ENCODE measurements at regions not wholly inside any gene's neighbourhood (a gene's known extent, or its start where the extent isn't known, plus 50 kb on each side); places are given as distances from the start of the nearest gene placed in this dataset.

DNA sequence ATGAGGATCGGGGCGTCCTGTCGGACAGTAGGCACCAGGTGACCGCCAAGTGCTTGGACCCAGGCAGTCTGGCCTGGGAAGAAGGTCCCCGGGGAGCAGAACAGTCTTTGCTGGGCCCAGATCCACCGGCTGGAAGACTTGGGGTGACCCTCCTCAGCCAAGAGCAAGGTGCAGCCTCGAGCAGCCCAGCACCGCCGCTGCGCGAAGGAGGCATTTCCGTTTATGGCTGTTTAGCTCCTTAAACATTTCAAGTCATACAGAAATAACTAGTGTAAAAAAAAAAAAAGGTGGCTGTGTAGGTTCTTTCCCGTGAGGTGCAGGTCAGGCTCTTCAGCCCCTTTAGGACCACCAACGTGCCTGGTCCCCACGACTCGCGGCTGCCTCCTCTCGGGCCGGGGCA, 370.2 kb downstream of the CMPK2 start:
- ChIA-PET POLR2A (no interaction called here), CTCF (no interaction called here)
- DNase-seq (no peak), ATAC-seq (no peak)
- no peak overlapping the region for H3K4me3 Mint-ChIP-seq
- H3K27ac Mint-ChIP-seq: no peak overlapping the region
- no peaks in the 10 kb centered on the region for H3K27me3 Mint-ChIP-seq (ENCODE audit: low read depth)
- no peaks in the 10 kb centered on the region for H3K9me3 Mint-ChIP-seq (ENCODE audit: insufficient read depth)
- H3K4me1 Mint-ChIP-seq (ENCODE audit: low read depth): no peaks in the 10 kb centered on the region
- no peaks in the 10 kb centered on the region for H3K36me3 Mint-ChIP-seq (ENCODE audit: low read depth)

DNA sequence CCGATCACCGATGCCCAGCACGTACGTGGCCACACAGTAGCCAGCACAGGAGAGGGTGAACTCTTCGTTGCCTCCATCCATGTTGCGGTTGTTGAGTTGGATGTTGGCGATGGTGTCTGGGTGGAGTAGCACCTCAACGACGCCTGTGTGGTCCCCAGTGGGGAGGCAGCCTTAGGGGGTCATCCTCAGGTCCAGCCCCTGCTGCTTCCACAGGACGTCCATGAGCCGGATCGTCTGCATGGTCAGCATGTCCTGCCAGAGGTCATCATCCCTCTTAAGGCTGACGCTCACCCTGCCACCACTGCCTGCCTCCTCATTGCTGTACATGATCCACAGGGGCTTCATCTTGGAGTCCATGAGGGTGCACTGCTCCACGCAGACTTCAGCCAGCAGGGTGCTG, 369.3 kb downstream of the CMPK2 start:
- CTCF ChIA-PET: no interaction called here
- H3K9me3 Mint-ChIP-seq (ENCODE audit: insufficient read depth): no peaks in the 10 kb centered on the region
- H3K4me3 Mint-ChIP-seq: no peak overlapping the region
- no peak overlapping the region for H3K27ac Mint-ChIP-seq
- no peak for ATAC-seq
- H3K27me3 Mint-ChIP-seq (ENCODE audit: low read depth): no peaks in the 10 kb centered on the region
- no peak for DNase-seq
- H3K36me3 Mint-ChIP-seq (ENCODE audit: low read depth): no peaks in the 10 kb centered on the region
- POLR2A ChIA-PET: no interaction called here
- no peaks in the 10 kb centered on the region for H3K4me1 Mint-ChIP-seq (ENCODE audit: low read depth)

DNA sequence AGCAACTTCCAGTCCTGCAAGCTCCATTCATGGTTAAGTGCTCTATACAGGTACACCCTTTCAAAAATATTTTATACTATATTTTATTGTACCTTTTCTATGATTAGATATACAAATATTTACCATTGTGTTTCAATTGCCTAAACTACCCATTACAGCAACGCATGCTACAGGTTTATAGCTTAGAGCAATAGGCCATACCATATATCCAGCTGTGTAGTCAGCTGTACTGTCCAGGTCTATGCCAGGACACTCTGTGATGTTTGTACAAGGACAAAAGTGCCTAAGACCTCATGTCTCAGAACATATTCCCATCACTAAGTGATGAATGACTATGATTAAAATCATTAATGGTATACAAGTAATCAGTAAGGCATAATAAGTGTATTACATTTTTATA, 368.7 kb downstream of the CMPK2 start:
- Mint-ChIP-seq H3K27me3 (ENCODE audit: low read depth) (no peaks in the 10 kb centered on the region), H3K4me1 (ENCODE audit: low read depth) (no peaks in the 10 kb centered on the region), H3K36me3 (ENCODE audit: low read depth) (no peaks in the 10 kb centered on the region), H3K9me3 (ENCODE audit: insufficient read depth) (no peaks in the 10 kb centered on the region), H3K27ac (no peak overlapping the region), H3K4me3 (no peak overlapping the region)
- ATAC-seq: no peak
- no peak for DNase-seq
- ChIA-PET CTCF (no interaction called here), POLR2A (no interaction called here)

DNA sequence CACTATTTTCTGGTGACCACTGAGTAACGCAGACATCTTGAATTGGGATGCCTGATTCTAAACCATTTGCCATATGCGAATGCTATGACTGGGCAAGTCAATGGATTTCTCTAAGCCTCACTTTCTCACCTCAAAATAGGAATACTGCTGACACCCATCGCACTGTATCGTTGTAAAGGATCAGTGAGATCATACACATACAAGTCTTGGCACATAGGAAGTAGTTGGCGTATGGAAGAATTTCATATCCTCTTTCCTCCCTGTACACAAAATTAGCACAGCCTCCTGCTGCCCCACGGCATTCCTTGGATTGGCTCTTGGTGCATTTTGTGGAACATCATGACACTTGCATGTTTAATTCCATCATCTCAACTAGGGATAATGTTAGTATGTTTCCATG, 366.9 kb downstream of the CMPK2 start:
- Mint-ChIP-seq H3K9me3 (ENCODE audit: insufficient read depth) (no peaks in the 10 kb centered on the region), H3K4me3 (no peak overlapping the region), H3K4me1 (ENCODE audit: low read depth) (no peaks in the 10 kb centered on the region), H3K27ac (no peak overlapping the region), H3K27me3 (ENCODE audit: low read depth) (no peaks in the 10 kb centered on the region), H3K36me3 (ENCODE audit: low read depth) (no peaks in the 10 kb centered on the region)
- ATAC-seq: no peak
- no peak for DNase-seq
- CTCF ChIA-PET: no interaction called here
- POLR2A ChIA-PET: no interaction called here

DNA sequence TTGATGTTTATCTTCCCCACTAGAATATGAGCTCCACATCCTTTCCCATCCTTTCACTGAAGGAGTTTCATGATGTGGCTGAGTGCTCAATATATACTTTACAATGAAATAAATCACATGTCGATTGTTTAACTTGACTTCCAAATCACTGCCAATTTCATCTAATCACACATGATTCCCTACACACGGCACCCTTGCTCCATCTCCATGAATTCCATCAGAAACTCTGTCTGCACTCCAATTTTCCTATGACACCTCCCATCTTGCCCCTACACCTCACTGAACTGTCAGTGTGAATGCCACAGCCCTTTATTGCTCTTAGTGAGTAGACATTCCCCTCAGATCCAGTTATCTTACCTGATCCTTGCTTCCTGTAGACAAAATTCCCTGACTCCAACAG, 366.0 kb downstream of the CMPK2 start:
- Mint-ChIP-seq H3K27ac (no peak overlapping the region), H3K36me3 (ENCODE audit: low read depth) (no peaks in the 10 kb centered on the region), H3K9me3 (ENCODE audit: insufficient read depth) (no peaks in the 10 kb centered on the region), H3K4me1 (ENCODE audit: low read depth) (no peaks in the 10 kb centered on the region), H3K4me3 (no peak overlapping the region), H3K27me3 (ENCODE audit: low read depth) (no peaks in the 10 kb centered on the region)
- ATAC-seq (no peak), DNase-seq (no peak)
- CTCF ChIA-PET: no interaction called here
- POLR2A ChIA-PET: no interaction called here

DNA sequence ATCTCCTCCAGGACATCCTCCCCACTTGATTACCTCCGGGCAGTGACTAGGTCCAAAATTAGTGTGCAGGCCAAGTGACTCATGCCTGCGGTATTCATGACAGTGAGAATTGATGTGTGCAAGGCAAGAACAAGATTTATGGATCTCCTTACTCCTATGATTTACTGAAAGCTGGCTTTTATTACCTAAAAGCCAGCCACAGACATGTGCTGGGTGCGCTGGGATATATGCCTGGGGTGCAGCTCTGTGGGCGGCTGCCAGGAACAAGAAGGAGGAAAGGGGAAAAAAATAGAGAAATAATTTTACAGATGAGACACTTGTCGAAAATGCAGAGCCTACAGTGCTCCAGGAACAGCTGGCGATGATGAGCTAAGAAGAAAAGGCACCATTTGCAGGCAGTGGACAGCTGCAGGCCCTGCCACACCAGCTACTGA, 359.3 kb downstream of the CMPK2 start:
- Mint-ChIP-seq H3K4me1 (ENCODE audit: low read depth) (no peaks in the 10 kb centered on the region), H3K27ac (no peak overlapping the region), H3K9me3 (ENCODE audit: insufficient read depth) (no peaks in the 10 kb centered on the region), H3K4me3 (no peak overlapping the region), H3K36me3 (ENCODE audit: low read depth) (no peaks in the 10 kb centered on the region), H3K27me3 (ENCODE audit: low read depth) (no peaks in the 10 kb centered on the region)
- DNase-seq: no peak
- ATAC-seq: no peak
- ChIA-PET CTCF (no interaction called here), POLR2A (no interaction called here)

DNA sequence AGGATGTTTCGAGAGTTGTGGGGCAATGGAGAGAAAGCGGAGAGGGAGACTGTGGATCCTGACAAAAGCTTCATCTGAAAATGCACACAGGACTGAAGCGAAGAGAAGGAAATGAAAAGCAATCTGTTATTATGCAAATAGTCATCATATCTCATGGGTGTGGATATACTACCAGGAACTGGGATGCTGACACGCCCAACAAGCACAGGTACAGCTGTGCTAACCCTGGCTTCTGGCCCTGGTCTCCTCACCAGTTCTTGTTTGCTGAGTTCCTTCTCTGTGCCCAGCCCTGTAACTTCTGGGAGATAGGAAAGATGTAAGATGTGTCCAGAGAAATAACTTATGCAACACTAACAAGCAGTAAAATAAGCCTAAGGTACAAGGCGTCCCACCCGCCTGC, 358.8 kb downstream of the CMPK2 start:
- H3K27me3 Mint-ChIP-seq (ENCODE audit: low read depth): no peaks in the 10 kb centered on the region
- H3K4me1 Mint-ChIP-seq (ENCODE audit: low read depth): no peaks in the 10 kb centered on the region
- ChIA-PET POLR2A (no interaction called here), CTCF (no interaction called here)
- H3K9me3 Mint-ChIP-seq (ENCODE audit: insufficient read depth): no peaks in the 10 kb centered on the region
- no peak for DNase-seq
- H3K27ac Mint-ChIP-seq: no peak overlapping the region
- no peak overlapping the region for H3K4me3 Mint-ChIP-seq
- no peaks in the 10 kb centered on the region for H3K36me3 Mint-ChIP-seq (ENCODE audit: low read depth)
- no peak for ATAC-seq

DNA sequence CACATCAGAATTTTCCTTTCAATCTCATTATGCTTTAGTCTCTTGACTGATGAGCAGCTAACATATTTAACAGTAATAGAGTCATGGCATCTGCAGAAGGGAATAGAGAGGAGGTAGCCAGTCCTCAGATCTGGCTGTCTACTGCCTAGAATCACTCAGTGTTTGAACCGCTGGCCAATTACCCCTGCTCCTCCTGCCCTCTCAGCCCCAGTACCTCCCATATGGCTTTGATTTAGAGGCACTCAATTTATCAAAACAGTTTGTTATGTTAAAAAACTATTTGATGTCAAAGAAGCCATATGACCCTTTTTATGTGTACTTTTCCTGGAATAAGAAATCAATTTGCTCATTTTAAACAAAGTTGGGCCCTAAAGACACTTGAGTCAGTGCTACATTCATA, 355.2 kb downstream of the CMPK2 start:
- ATAC-seq: no peak
- CTCF ChIA-PET: no interaction called here
- no peaks in the 10 kb centered on the region for H3K36me3 Mint-ChIP-seq (ENCODE audit: low read depth)
- H3K27ac Mint-ChIP-seq: no peak overlapping the region
- H3K27me3 Mint-ChIP-seq (ENCODE audit: low read depth): no peaks in the 10 kb centered on the region
- no peak for DNase-seq
- H3K4me3 Mint-ChIP-seq: no peak overlapping the region
- POLR2A ChIA-PET: no interaction called here
- no peaks in the 10 kb centered on the region for H3K9me3 Mint-ChIP-seq (ENCODE audit: insufficient read depth)
- no peaks in the 10 kb centered on the region for H3K4me1 Mint-ChIP-seq (ENCODE audit: low read depth)

DNA sequence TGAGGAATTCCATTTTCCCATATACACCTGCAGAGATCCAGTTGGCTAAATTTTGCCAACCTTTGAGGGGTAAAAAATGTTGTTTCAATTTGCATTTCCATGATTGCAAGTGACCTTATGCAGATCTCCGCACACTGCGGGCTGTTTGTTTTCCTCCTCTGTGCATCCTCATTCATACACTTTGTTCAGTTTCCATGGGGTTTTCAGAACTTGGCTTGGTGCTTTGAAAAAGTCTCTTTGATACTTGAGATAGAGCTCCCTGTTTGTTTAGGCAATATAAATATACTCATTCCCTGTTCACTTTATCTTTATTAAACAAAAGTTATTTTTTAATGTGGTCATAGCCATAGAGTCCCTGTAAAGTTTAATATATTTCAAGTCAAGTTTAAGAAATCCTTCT, 353.1 kb downstream of the CMPK2 start:
- CTCF ChIA-PET: no interaction called here
- no peaks in the 10 kb centered on the region for H3K27me3 Mint-ChIP-seq (ENCODE audit: low read depth)
- H3K9me3 Mint-ChIP-seq (ENCODE audit: insufficient read depth): no peaks in the 10 kb centered on the region
- H3K4me1 Mint-ChIP-seq (ENCODE audit: low read depth): no peaks in the 10 kb centered on the region
- H3K27ac Mint-ChIP-seq: no peak overlapping the region
- H3K4me3 Mint-ChIP-seq: no peak overlapping the region
- ATAC-seq (no peak), DNase-seq (no peak)
- POLR2A ChIA-PET: no interaction called here
- H3K36me3 Mint-ChIP-seq (ENCODE audit: low read depth): no peaks in the 10 kb centered on the region

DNA sequence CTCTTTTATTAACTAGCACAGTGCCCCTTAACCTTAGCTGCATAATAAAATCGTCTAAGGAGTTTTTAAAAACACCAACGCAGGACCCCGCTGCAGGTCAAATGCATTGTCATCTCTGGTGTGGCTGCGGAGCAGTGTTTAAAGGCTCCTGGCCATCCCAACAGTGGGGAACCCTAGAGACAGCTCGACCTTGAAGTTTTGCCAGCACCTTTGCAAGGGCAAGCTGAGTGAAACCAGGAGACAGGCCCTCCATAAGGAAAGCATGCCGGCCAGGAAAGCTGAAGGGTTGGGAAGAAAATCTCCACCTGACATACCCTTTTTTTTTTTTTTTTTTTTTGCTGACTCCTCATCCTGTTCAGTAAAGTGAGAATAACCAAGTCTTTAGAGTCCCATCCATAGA, 349.0 kb downstream of the CMPK2 start:
- Mint-ChIP-seq H3K27me3 (ENCODE audit: low read depth) (peaks cover 3% of the 10 kb centered on the region), H3K36me3 (ENCODE audit: low read depth) (no peaks in the 10 kb centered on the region), H3K9me3 (ENCODE audit: insufficient read depth) (no peaks in the 10 kb centered on the region), H3K4me1 (ENCODE audit: low read depth) (no peaks in the 10 kb centered on the region), H3K4me3 (no peak overlapping the region), H3K27ac (no peak overlapping the region)
- DNase-seq (no peak), ATAC-seq (no peak)
- ChIA-PET CTCF (no interaction called here), POLR2A (no interaction called here)

DNA sequence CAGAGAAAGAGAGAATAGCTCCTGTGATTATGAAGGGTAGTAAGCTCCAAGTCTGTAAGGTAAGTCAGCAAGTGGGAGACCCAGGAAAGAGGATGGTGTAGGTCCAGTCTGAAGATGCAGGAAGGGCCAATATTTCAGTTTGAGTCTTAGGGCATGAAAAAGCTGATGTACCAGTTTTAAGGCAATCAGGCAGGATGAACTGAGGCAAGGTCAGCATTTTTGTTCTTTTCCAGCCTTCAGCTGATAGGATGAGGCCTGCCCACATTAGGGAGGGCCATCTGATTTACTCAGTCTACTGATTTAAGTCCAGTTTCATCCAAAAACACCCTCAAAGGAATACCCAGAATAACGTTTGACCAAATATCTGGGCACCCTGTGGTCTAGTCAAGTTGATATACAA, 347.3 kb downstream of the CMPK2 start:
- Mint-ChIP-seq H3K27ac (no peak overlapping the region), H3K9me3 (ENCODE audit: insufficient read depth) (no peaks in the 10 kb centered on the region), H3K36me3 (ENCODE audit: low read depth) (no peaks in the 10 kb centered on the region), H3K4me1 (ENCODE audit: low read depth) (no peaks in the 10 kb centered on the region), H3K4me3 (no peak overlapping the region), H3K27me3 (ENCODE audit: low read depth) (peaks cover 3% of the 10 kb centered on the region)
- ChIA-PET POLR2A (no interaction called here), CTCF (no interaction called here)
- DNase-seq (no peak), ATAC-seq (no peak)

DNA sequence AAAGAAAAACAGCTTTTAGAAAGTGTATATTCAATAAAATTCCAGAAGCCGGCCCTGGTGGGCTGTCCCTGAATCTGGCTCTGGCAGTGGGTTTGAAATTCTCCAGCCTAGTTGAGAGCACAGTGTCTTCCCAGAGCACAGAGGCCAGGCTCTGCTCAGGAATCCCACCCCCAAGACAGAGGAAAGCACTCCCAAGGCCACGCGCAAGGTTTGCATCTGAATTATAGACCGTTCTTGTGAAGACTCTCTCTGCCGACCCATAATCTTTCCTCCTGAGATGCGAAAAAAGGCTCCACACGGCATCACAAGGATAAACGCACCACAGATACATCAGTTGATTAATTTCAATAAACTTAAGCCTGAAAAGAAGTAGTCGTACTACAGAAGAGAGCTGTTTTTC, 342.2 kb downstream of the CMPK2 start:
- H3K27me3 Mint-ChIP-seq (ENCODE audit: low read depth): no peaks in the 10 kb centered on the region
- DNase-seq (no peak), ATAC-seq (no peak)
- CTCF ChIA-PET: no interaction called here
- no peak overlapping the region for H3K4me3 Mint-ChIP-seq
- H3K9me3 Mint-ChIP-seq (ENCODE audit: insufficient read depth): no peaks in the 10 kb centered on the region
- no peaks in the 10 kb centered on the region for H3K36me3 Mint-ChIP-seq (ENCODE audit: low read depth)
- no peaks in the 10 kb centered on the region for H3K4me1 Mint-ChIP-seq (ENCODE audit: low read depth)
- H3K27ac Mint-ChIP-seq: no peak overlapping the region
- POLR2A ChIA-PET: no interaction called here

DNA sequence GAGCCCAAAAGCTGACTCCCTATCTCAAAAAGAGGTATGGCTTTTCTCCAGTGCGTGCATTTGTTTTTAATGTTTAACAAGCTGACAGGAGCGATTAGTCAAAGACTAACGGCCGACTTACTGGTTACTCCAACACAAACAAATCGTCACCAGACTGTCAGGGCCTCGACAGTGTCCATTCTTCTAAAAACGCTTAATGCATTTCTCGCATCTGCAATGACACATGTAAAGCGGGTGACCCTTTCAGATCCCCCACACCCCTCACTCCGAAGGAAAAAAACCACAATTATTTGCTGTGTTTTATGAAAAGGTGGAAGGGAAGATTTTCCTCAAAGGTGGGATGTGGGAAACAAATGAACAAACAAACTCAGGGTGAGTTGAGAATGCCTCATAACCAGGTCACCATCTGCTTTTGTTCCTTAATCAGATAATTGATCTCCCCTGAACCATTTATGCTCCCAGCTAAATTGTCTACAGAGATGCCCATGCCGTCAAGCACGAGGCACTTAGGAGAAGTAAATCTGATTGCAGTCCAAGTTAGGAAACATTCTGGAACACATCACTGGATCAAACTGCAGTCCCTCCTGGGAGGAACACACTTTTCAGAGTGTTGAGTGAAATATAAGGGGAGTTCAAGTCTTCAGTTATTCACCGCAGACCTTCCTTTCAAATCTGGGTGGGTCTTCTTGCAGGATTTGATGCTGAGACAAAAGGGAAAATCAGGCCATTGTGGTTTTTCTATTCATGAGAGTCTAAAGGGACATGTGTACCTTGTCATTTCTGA, 340.8 kb downstream of the CMPK2 start:
- no peaks in the 10 kb centered on the region for H3K27me3 Mint-ChIP-seq (ENCODE audit: low read depth)
- no peak overlapping the region for H3K4me3 Mint-ChIP-seq
- no peaks in the 10 kb centered on the region for H3K4me1 Mint-ChIP-seq (ENCODE audit: low read depth)
- no peak overlapping the region for H3K27ac Mint-ChIP-seq
- no peak for DNase-seq
- ATAC-seq: no peak
- POLR2A ChIA-PET: no interaction called here
- CTCF ChIA-PET: no interaction called here
- no peaks in the 10 kb centered on the region for H3K36me3 Mint-ChIP-seq (ENCODE audit: low read depth)
- H3K9me3 Mint-ChIP-seq (ENCODE audit: insufficient read depth): no peaks in the 10 kb centered on the region

Measured in activated CD8-positive, alpha-beta T cell treated with anti-CD3 and anti-CD28 coated beads, Interleukin-2, amount 10 ng/mL, durations not matched to agents 7 days and 5 days (primary cell).